BE2C (cell line): ENCODE measurements at regions not wholly inside any gene's neighbourhood (a gene's known extent, or its start where the extent isn't known, plus 50 kb on each side); places are given as distances from the start of the nearest gene placed in this dataset.

Source experiments
- DNase-seq: peaks from one replicate; pipeline ENCODE4 v3.0.0-alpha.2; 2020
- H3K27me3 ChIP-seq: fragments of 250-450 bp; sonication (Bioruptor Pico); 2 replicates; pipeline ENCODE4 v1.5.1; 2020; ENCODE audit warnings: mild to moderate bottlenecking
- H3K36me3 ChIP-seq: fragments of 250-450 bp; sonication (Bioruptor Pico); 2 replicates; pipeline ENCODE4 v1.5.1; 2020; ENCODE audit warnings: mild to moderate bottlenecking
- H3K4me1 ChIP-seq: fragments of 250-450 bp; sonication (Bioruptor Pico); 2 replicates; pipeline ENCODE4 v1.5.1; 2020
- H3K4me3 ChIP-seq: 2 replicates; pipeline ENCODE4 v1.5.1; 2011; ENCODE audit warnings: low read depth, low read length
- H3K9me3 ChIP-seq: fragments of 250-450 bp; sonication (Bioruptor Pico); 2 replicates; pipeline ENCODE4 v1.5.1; 2020
- CTCF ChIP-seq: IDR thresholded peaks from 2 replicates; pipeline ENCODE4 v1.5.1; 2012; ENCODE audit warnings: mild to moderate bottlenecking, low read depth, low read length

DNA sequence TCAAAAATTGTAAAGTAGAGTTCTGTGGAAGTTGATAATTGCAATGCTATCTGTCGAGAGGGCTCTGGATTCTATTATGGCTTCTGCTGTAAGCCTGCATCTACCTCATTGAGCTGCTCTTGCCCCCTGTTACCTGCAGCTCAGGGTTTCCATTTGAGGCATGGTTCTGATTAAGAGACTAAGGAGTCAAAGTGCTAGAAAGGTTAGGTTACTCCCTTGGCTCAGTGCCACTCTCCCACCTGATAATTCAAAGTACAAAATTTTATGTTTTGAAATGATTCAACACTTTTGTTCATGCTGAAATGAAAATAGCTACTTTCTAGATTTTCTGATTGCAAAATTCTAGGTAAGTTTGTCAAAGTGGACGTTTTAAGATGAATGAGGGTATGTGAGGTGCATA lies 220.5 kb upstream of the SATB1 start:
- no peak for TF ChIP-seq CTCF
- H3K4me1 ChIP-seq: no peaks in the 10 kb centered on the region
- H3K36me3 ChIP-seq: no peaks in the 10 kb centered on the region
- no peaks in the 10 kb centered on the region for H3K27me3 ChIP-seq
- no peaks in the 10 kb centered on the region for H3K9me3 ChIP-seq
- DNase-seq: no peak
- no peak overlapping the region for H3K4me3 ChIP-seq

GRCh38 chr3:18643281-18643680 lies 218.1 kb upstream of the SATB1 start:
- H3K4me1 ChIP-seq: no peaks in the 10 kb centered on the region
- H3K4me3 ChIP-seq: no peak overlapping the region
- no peaks in the 10 kb centered on the region for H3K9me3 ChIP-seq
- no peak for TF ChIP-seq CTCF
- no peaks in the 10 kb centered on the region for H3K36me3 ChIP-seq
- no peak for DNase-seq
- no peaks in the 10 kb centered on the region for H3K27me3 ChIP-seq

- no peaks in the 10 kb centered on the region for H3K27me3 ChIP-seq
- no peaks in the 10 kb centered on the region for H3K4me1 ChIP-seq
- no peaks in the 10 kb centered on the region for H3K9me3 ChIP-seq
- TF ChIP-seq CTCF: no peak
- no peak overlapping the region for H3K4me3 ChIP-seq
- DNase-seq: no peak
- no peaks in the 10 kb centered on the region for H3K36me3 ChIP-seq
Measured at GRCh38 chr3:18641916-18642315, 216.8 kb upstream of the SATB1 start.

DNA sequence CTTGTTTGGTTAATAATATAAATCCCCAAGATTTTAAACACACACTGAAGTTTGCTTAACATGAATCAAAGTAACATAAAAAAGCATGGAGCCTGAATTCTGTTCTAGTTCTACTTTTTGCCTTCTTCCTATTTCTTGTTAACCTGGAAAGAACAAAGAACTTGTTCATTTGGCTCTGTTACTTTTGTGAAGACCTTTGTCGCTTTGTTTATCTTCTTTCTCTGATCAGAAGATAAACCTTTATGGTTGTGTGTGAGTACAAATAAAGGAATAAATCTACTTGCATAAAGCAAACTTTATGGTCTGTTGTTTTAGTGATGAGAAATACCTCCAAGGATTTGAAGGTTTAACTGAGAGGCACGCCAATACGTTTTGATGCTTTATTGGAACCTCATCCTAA lies 210.1 kb upstream of the SATB1 start:
- no peaks in the 10 kb centered on the region for H3K36me3 ChIP-seq
- no peak for TF ChIP-seq CTCF
- no peaks in the 10 kb centered on the region for H3K4me1 ChIP-seq
- no peaks in the 10 kb centered on the region for H3K9me3 ChIP-seq
- DNase-seq: no peak
- H3K4me3 ChIP-seq: no peak overlapping the region
- H3K27me3 ChIP-seq: no peaks in the 10 kb centered on the region

- no peak for TF ChIP-seq CTCF
- no peak for DNase-seq
- H3K4me1 ChIP-seq: no peaks in the 10 kb centered on the region
- H3K4me3 ChIP-seq: no peak overlapping the region
- H3K36me3 ChIP-seq: no peaks in the 10 kb centered on the region
- H3K27me3 ChIP-seq: no peaks in the 10 kb centered on the region
- no peaks in the 10 kb centered on the region for H3K9me3 ChIP-seq
Measured at GRCh38 chr3:18634461-18634860, 209.3 kb upstream of the SATB1 start.

DNA sequence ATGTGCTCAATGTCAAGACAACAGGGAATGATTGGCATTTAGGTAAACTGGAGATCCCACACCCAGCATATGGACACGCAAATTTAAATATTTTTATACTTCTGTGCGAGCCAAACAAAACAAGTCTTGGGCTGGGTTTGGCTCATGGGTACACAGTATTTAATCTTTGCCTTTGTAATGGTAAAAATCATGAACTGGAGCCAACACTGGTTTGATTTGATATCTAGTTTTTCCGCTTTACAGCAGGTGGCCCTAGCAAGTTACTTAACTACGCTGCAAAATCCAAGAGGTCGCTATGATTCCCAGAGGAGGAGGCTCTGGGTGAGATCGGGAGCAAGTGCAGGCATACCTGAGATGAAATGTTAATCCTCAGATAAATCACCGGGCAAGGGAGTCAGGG lies 207.9 kb upstream of the SATB1 start:
- H3K27me3 ChIP-seq: no peaks in the 10 kb centered on the region
- no peaks in the 10 kb centered on the region for H3K4me1 ChIP-seq
- DNase-seq: no peak
- no peaks in the 10 kb centered on the region for H3K9me3 ChIP-seq
- H3K36me3 ChIP-seq: no peaks in the 10 kb centered on the region
- no peak overlapping the region for H3K4me3 ChIP-seq
- TF ChIP-seq CTCF: no peak
